Neural progenitor cell (in vitro differentiated cells): ENCODE measurements at regions not wholly inside any gene's neighbourhood (a gene's known extent, or its start where the extent isn't known, plus 50 kb on each side); places are given as distances from the start of the nearest gene placed in this dataset.

Experiments
- CTCF ChIP-seq: fragments of 200-600 bp; sonication (generic); IDR thresholded peaks from 2 replicates; pipeline ENCODE4 v1.5.1; 2017; ENCODE audit warnings: antibody characterized with exemption, mild to moderate bottlenecking
- EZH2 ChIP-seq: fragments of 200-600 bp; sonication (generic); IDR thresholded peaks from 2 replicates; pipeline ENCODE4 v1.6.1; 2017; ENCODE audit warnings: antibody characterized with exemption, mild to moderate bottlenecking, moderate library complexity
- EZH2phosphoT487 ChIP-seq: fragments of 200-600 bp; sonication (generic); IDR thresholded peaks from 2 replicates; pipeline ENCODE4 v1.6.1; 2017; ENCODE audit warnings: antibody characterized with exemption

DNA sequence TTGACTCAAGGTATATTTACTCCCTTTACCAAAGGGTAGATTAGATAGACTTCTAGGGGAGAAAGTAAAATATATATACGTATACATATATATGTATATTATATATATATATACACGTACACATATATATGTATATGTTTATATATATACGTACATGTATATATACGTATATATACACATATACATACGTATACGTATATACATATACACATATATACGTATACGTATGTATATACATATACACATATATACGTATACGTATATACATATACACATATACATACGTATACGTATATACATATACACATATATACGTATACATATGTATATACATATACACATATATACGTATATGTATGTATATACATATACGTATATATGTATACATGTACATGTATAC, 430.5 kb upstream of the ANO3 start:
- TF ChIP-seq EZH2 (no peak), CTCF (no peak), EZH2phosphoT487 (no peak)
